GM19463 (cell line): ENCODE measurements at regions not wholly inside any gene's neighbourhood (a gene's known extent, or its start where the extent isn't known, plus 50 kb on each side); places are given as distances from the start of the nearest gene placed in this dataset.

Experiments
- ATAC-seq: cut with Tn5 transposase; IDR thresholded peaks from one replicate; pipeline ENCODE4 v1.9.1; 2021; ENCODE audit warnings: mild to moderate bottlenecking, moderate library complexity; ENCODE audit not compliant: unreplicated experiment

DNA sequence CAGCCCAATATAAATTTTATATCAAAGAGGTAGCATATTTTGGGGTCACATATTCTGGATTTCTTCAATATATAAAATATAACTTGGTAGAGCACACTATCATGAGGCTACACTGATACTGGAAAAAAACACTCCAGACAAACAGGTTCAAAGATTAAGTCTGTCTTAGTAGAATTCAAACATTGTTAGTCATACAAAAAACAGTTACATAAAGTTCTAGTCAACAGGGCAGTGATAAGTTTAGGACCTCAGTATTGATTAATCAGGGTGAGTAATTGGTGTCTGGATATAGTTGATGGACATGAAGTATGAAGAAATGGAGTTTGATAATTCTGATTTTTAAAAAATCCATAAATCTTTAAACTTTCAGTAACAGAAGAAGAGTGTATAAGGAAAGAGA is 1291.3 kb downstream of the FSTL5 start:
- no peak for ATAC-seq

GRCh38 chr4:160877087-160877790 is 1286.6 kb downstream of the FSTL5 start:
- ATAC-seq = no peak

GRCh38 chr4:160880180-160880579 is 1283.6 kb downstream of the FSTL5 start:
- ATAC-seq = no peak

DNA sequence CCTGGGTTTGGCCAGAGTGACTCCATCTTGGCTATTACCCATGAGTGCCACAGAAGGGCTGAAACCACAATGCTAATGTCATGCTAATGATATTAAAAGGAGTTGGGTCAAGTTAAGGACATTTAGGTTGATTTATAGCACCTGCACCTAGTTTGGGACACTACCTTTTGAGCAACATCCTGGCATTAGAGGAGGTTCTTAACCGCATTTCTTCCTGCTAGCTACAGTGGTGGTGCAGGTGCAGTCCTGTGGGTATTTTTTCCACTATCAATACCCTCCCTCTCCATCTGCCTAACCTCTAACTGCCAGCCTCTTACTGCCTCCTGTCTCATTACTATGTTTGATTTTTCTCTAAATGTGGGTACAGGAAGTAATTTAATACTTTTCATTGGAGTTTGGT is 1276.1 kb downstream of the FSTL5 start:
- no peak for ATAC-seq

DNA sequence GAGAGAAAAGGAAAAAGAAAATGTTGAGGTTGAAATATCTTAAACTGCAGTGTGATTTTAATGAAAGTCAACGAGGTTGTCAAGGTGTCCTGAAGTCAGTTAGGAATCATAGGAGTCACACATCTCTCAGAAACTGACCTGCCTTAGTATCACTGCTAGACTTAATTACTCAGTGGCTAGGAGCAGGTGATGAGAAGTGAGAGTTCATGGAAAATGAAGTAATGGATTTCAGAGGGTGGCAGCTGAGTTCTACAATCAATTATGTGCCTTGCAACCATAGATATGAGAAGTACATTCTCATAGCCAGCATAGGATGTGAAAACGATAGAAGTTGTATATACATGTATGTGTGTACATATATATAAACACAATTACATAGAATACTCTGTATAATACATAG is 1269.7 kb downstream of the FSTL5 start:
- ATAC-seq = no peak

DNA sequence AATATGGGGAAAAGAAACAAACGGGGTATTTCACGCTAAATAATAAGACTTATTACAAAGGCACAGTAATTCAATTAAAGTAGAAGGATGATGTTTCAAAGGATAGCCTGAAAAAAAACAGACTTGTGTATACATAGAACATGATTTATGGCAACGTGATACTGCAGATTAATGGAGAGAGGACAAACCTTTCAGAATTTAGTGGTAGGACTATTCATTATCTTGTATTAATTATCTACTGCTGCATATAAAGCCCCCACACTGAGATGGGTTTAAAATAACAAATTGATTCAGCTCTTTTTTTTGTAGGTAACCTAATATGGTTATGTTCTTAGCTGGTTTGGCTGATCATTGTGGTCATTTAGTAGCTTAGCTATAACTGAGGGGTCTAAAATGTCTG is 1269.0 kb downstream of the FSTL5 start:
- ATAC-seq = no peak

DNA sequence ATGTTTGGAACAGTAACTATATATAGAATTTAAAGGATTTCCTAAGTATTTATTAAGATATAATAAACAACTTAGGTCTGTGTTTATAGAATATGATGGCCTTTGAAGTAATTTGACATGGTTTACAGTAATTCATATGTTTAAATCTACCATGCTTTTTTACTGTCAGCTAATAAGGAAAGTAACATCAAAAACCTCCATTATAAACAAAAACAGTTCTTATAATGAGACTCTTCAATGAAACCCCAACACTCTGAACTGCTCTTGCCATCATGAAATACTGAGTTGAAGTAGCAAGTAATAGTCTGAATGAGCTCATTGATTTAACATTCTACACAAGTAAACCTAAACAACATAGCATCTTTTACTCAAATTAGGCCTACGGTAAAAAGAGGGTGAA is 1236.5 kb downstream of the FSTL5 start:
- no peak for ATAC-seq

DNA sequence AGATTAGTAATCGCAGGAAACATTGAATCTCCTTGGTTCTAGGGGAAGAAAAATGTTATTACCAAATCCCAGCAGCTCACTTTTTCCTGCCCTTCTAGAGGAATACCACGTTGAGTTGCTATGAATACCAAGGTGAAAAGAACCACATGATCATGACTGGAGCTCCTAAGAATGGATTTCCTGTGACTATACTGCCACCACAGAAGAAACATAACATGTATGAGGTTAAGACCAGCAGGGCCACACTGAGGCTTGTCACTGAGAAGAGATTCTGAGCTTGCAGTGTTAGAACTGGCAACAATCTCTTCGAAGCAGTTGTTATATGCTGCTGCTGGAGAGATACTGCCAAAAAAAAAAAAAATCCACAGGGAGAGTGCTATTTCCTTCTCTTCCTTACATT is 1235.3 kb downstream of the FSTL5 start:
- ATAC-seq = no peak

- ATAC-seq = no peak
Observed at GRCh38 chr4:160947653-160948052, 1216.1 kb downstream of the FSTL5 start.

DNA sequence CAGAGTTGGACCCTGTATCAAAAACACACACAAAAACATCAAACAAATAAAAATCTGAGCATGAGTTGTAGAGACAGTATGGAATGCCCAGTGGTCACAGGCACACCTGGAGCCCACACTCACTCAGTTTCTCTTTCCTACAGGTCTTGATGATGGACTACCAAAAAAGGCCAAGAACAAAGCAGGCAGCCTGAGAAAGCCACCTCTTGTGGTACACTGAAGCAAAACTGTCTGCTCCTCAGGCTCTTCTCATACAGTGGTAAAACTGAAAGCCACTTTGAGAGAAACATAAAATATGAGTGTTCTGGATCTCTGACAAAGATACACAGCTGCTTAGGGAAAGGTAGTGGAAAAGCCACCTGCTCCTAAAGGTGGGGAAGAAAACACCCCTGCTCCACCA is 1206.9 kb downstream of the FSTL5 start:
- no peak for ATAC-seq

DNA sequence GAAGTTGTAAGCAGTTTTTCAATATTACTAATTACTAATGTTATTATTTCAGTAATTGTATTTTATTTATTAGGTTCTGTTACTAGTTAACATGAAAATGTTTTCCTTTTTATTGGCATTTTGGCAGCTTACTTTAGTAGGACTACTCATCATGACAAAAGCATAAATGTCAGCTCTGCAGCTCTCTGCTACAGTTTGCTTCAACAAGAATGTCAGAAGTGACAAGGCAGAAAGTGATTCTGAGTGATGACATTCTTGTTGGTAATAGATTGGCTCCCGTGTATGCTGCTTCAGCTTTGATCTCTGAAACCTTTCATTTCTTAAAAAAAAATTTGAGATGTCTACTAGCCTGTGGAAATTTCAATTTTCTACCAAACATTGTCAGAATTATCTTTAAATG is 1193.9 kb downstream of the FSTL5 start:
- ATAC-seq = no peak

GRCh38 chr4:160980091-160980490 is 1183.7 kb downstream of the FSTL5 start:
- ATAC-seq = no peak

DNA sequence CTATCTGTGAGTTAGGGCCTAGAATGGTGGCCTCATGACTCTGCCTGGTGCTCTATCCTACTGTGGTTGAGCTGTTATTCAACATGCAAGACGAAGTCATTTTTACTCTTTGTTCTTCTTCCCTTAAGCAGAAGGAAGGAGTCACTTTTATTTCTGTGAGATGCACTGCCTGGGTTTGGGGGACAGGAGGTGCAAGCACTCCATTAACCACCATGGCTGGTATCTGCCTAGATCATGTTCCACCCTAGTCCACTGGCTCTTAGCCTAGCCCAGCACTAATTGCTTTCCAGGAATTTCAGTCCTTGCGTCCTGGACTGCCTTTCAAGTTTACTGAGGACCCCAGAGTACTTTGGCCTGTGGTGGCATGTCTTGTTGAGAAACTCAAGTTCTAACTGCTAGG is 1182.7 kb downstream of the FSTL5 start:
- no peak for ATAC-seq

GRCh38 chr4:160983035-160983434 is 1180.8 kb downstream of the FSTL5 start:
- ATAC-seq = no peak

DNA sequence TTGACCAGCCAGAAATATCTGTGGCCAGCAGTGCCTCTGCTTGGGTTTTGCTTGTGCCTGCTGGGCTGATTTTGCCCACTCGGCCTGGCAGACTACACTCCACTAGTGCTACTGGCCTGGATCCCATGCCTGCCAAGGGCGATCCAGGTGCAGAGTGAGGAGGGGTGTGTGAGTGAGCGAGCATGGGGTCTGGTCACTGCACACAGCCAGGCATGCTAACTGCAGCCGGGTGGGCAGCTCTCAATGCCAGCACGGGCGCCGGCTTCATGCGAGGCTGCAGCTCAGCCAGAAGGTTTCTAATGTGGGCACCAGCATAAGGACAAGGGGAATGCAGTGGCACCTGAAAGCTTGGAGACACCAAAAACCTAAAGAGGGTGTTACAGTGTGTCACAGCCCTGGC is 1161.4 kb downstream of the FSTL5 start:
- ATAC-seq = no peak

GRCh38 chr4:161003418-161004057 is 1160.3 kb downstream of the FSTL5 start:
- no peak for ATAC-seq

GRCh38 chr4:161005746-161006145 is 1158.1 kb downstream of the FSTL5 start:
- no peak for ATAC-seq

DNA sequence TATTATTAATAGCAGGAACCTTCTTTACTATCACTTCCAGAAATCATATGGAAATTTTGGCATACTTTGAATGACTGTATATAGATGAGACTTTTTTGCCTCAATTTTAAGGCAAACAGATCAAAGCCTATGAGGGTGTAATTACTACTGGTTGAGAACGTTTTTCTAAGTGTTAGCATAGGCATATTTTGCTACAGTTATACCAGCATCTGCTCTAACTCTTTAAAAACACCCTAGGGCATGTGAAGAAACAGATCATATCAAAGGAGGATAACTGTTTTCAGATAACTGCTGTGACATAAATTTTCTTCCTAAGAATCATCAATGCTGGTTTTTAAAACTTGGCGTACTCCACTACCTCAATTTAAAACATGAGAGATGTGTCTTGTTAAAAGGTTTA is 1155.3 kb downstream of the FSTL5 start:
- no peak for ATAC-seq

DNA sequence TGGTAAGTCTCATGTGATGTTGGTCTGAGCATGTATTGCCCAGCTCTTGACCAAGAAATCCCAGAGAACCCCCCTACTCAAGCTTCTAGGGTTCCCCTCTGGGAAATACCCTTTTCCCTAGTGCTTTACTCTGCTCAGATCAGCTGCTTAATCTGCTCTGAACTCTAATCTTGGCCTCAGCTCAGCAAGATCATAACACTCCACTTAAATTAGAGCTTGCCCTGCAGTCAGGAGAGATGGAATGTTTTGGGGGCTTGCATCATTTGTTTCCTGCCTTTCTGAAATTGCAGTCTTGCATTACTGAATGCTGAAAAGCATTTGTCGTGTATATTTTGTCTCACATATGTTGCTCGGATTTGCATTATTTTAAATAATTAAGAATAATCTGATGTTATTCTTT is 1153.6 kb downstream of the FSTL5 start:
- no peak for ATAC-seq
